GM18498 (cell line): ENCODE measurements at regions not wholly inside any gene's neighbourhood (a gene's known extent, or its start where the extent isn't known, plus 50 kb on each side); places are given as distances from the start of the nearest gene placed in this dataset.

Experiments used
- ATAC-seq: cut with Tn5 transposase; IDR thresholded peaks from one replicate; pipeline ENCODE4 v1.9.1; 2021; ENCODE audit warnings: mild to moderate bottlenecking, moderate library complexity; ENCODE audit not compliant: unreplicated experiment

DNA sequence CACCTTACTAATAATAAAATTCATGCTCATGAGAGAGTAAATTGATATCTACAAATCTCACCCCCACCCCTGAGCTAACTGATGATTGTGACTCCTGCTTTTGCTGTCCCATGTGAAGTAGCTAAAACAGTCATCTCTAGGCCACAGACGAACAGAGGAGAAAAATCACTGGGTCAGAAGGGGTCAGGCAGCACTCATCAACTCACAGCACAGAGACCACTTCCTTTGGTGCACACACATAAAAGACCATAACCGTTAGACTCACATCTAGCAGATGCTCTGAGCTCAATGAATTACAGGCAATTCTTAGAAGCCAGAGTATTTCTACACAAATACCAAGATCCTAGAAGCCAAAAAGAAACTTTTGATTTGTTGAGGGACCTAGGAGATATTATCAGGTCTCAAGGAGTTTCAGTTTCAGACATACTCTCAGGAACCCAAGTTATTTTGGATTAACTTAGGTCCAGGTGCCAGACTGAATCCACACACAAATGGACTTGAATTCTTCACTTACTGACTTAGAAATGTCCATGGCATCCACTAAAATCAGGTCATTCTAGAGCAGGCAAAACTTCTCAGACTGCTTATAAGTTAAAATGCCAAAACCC, 65.0 kb upstream of the TES start:
- peak; percentile 81 for ATAC-seq

DNA sequence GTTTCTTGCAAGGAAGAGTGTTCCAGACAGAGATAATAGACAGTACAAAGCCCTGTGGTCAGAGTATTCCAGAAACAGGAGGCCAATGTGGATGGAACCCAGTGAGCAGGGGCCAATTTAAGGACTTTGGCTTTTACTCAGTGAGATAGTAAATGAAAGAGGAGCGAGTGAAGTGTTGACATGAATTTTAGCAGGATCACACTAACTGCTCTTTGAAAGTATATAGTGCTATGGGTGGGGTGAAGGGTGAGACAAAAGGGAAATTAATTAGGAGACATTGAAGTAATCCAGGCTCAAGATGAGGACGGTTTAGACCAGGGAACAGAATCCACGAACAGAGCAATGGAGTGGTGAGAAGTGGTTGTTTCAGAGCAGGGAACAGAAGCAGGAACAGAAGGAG, 62.2 kb upstream of the TES start:
- ATAC-seq, result no peak

DNA sequence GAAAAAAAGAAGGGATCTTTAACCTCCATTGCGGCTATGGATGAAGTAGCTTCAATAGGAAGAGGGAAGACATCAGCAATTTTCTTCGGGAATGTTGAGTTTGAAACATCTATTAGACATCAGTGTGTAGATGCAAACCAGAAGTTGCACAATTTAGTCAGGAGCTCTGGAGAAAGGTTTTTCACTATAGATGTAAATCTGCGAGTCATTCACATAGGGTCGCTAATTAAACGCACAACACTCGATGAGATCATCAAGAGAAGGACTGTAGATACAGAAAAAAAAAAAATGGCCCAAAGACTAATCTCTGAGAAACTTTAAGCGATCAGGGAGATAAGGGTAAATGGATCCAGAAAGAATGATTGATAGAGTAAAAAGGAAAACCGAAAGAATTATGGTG, 61.7 kb upstream of the TES start:
- no peak for ATAC-seq

DNA sequence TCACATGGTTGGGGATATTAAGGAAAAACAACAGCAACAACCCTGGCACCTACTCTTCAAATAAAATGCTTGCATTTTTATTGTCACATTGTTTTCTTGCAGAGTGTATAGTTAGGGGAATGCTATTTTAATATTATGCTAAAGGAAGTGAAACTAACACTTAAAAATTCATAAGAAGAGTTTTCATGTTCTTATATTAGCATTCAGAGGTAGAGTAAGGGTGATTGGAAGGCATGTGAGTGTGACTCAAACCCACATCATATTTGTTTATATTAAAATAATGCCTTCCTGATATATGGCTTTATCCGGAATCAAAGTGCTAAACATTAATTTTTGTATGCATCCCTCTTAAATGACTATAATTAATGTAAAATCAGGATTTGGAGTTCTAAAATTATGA, 59.8 kb upstream of the TES start:
- ATAC-seq, result peak; percentile 90

DNA sequence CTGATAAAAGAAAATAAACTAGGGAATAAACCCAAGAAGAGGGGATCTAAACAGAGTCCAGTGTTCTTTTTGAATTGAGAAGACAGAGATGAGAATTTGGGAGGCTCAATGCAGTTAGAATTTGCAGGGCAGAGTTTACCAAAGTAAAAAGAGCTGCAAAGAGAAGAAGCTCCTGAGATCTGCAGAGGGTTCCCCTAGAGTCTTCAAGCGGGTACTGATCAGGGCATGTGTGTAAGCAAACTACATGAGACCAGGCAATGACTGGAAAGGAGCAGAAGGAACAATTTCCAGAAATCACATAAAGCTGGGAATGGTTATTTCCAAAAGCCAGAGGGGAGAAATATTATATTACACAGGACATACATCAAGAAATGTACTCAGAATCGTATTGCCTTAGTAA, 58.1 kb upstream of the TES start:
- ATAC-seq, result no peak

DNA sequence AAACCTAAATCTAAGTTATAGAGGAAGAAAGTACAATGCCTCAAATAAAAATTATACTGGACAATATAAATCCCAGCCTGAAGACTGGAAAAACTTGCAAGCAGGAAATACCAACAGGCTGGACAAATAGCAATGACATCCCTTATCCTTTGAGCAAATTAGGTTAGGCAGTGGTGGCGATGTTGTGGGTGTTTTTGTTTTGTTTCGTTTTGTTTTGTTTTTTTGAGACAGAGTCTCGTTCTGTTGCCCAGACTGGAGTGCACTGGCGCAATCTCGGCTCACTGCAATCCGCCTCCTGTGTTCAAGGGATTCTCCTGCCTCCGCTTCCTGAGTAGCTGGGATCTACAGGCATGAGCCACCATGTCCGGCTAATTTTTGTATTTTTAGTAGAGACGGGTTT, 57.3 kb upstream of the TES start:
- no peak for ATAC-seq

DNA sequence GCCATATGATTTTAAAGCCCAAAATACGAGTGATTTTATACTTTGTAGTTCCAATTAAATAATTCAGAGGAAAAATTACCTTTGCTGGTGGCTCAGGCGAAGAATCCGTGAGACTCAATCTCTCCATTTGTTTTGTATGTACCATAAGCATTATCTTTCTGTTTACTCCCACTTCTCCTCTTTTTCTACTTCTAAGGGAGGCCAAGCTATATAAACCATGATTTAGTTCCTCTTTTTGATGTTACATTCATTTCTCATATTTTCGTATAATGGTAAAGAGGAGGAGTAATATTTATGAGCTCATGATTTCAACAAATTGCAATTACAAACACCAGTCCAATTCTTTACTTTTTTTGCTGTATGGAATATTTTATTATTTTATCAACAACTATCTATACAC, 50.6 kb upstream of the TES start:
- peak; percentile 33 for ATAC-seq
